ENCODE measurements at regions not wholly inside any gene's neighbourhood (a gene's known extent, or its start where the extent isn't known, plus 50 kb on each side); places are given as distances from the start of the nearest gene placed in this dataset.
"Not testable (repeated sequence)": the region's sequence is repeated elsewhere in the genome, so short reads cannot be mapped to it uniquely, and the experiment has no call there.

DNA sequence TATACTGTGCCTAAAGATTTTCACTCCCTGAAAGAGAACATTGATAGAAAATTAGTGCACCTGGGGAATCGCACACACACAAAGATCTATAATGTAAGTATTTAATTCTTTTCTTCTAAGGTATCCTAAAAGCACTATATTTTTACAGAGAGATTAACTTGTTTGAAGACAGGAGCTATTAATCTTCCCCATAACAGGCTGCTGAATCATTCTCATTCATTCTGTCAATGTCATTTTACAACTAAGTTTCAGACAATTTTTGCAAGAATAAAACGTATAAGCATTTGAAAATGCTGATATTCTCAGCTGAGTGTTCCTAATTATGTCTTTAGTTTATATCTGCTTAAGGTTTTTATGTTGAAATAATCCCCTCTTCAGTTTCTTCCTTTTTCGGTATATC lies 776.7 kb downstream of the NXPH1 start:
- no peak for DNase-seq (ENCODE audit: low read depth)

GRCh38 chr7:9217204-9217603 lies 783.8 kb downstream of the NXPH1 start:
- no peak for DNase-seq (ENCODE audit: low read depth)

DNA sequence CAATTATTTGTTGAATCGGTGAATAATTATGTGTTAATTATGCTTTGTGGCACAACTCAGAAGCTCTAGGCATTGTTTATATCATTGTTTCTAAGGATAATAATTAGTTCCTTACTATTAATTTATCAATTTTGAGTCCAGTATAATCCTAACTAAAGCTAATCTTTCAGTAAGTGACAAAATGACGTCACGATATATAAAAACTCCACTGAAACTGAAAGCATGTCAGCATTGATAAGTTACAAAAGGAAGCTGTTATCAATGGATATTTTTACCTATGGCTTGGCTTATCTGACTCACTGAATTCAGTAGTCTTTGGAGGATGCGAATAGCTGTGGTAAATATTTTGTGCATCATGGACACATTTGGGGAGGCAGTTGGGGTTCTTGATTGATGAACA lies 793.1 kb downstream of the NXPH1 start:
- DNase-seq (ENCODE audit: low read depth), result no peak

GRCh38 chr7:9231630-9232121 lies 798.3 kb downstream of the NXPH1 start:
- DNase-seq (ENCODE audit: low read depth), result no peak

- DNase-seq (ENCODE audit: low read depth), result no peak
Observed at GRCh38 chr7:9240001-9240400, 806.6 kb downstream of the NXPH1 start.

GRCh38 chr7:9241826-9242225 lies 808.4 kb downstream of the NXPH1 start:
- DNase-seq (ENCODE audit: low read depth), result no peak

GRCh38 chr7:9242636-9243035 lies 809.2 kb downstream of the NXPH1 start:
- no peak for DNase-seq (ENCODE audit: low read depth)

GRCh38 chr7:9250876-9251275 lies 817.5 kb downstream of the NXPH1 start:
- DNase-seq (ENCODE audit: low read depth), result no peak

- DNase-seq (ENCODE audit: low read depth), result no peak
Observed at GRCh38 chr7:9264395-9264794, 831.0 kb downstream of the NXPH1 start.

- no peak for DNase-seq (ENCODE audit: low read depth)
Observed at GRCh38 chr7:9280088-9280487, 846.7 kb downstream of the NXPH1 start.

DNA sequence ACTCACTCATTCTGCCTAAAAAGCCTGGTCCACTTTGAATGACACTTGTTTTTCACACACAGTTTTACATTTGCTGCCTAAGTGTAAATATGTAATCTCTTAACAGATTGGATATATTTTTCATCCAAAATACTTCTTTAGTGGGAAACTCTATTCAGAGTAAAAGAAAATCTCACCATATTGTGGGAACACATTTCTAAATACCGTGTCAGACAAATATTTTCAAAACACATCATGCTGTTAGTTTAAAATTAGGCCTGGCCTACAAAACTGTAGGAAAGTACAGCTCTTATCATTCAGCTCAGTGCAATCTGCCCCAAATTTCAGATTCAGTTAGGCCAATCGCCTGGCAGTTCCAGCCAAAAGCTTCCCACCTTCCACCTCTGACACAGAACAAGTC lies 849.8 kb downstream of the NXPH1 start:
- no peak for DNase-seq (ENCODE audit: low read depth)

GRCh38 chr7:9302436-9302835 lies 869.0 kb downstream of the NXPH1 start:
- DNase-seq (ENCODE audit: low read depth), result no peak

DNA sequence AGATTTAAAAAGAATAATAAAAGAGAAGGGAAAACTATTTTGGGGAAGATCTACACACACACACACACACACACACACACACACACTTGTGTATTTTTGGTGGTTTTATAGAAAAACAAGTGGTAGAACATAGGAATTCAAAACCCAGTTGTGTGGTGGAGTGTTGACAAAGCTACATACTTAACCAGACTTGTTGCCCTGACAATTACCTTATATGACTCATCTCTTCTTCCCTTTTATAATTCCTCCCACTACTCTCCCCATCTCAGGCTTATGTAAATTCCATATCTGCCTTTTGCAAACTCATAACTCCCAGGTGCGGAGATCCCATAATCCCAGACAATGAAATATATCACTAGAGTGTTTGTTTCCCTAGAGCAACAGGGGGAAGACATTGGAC lies 873.7 kb downstream of the NXPH1 start:
- DNase-seq (ENCODE audit: low read depth), result no peak

- no peak for DNase-seq (ENCODE audit: low read depth)
Observed at GRCh38 chr7:9324513-9324912, 891.1 kb downstream of the NXPH1 start.

GRCh38 chr7:9328296-9328695 lies 894.9 kb downstream of the NXPH1 start:
- no peak for DNase-seq (ENCODE audit: low read depth)

GRCh38 chr7:9349625-9350024 lies 916.2 kb downstream of the NXPH1 start:
- DNase-seq (ENCODE audit: low read depth), result no peak

DNA sequence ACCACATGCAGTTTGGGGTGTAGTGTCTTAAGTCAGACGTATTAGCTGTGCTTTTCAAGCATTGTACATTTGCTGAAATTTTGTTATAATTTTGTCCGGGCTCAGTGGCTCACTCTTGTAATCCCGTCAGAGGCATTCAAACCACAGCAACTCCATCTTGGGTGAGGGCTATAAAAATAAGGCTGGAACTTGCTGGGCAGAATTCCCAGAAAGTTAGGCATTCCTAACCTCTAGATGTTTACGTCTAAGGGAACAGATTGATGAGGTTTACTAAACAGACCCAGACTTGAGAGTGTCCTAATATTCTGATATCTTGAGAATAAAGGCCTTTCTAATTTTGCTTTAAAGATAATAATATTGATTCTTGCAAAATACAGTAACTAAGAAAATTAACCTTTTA lies 957.8 kb downstream of the NXPH1 start:
- DNase-seq (ENCODE audit: low read depth), result no peak

DNA sequence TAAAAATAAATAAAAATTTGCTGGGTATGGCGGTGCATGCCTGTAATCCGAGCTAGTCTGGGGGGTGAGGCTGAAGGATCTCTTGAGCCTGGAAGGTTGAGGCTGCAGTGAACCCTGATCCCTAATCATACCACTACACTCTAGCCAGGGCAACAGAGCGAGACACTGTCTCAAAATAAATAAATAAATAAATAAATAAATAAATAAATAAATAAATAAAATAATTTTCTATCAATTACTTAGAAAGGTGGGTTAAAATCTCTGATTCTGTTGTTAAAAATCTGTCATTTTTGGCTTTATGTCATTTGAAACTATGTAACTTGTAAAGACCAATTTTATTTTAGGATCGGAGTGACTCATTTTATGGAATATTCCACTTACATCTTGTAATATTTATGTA lies 958.6 kb downstream of the NXPH1 start:
- DNase-seq (ENCODE audit: low read depth), result no peak

DNA sequence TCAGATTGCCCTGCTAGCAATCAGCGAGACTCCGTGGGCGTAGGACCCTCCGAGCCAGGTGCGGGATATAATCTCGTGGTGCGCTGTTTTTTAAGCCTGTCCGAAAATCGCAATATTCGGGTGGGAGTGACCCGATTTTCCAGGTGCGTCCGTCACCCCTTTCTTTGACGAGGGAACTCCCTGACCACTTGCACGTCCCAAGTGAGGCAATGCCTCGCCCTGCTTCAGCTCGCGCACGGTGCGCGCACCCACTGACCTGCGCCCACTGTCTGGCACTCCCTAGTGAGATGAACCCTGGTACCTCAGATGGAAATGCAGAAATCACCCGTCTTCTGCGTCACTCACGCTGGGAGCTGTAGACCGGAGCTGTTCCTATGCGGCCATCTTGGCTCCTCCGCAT lies 971.0 kb downstream of the NXPH1 start:
- not testable (repeated sequence) for DNase-seq (ENCODE audit: low read depth)

DNA sequence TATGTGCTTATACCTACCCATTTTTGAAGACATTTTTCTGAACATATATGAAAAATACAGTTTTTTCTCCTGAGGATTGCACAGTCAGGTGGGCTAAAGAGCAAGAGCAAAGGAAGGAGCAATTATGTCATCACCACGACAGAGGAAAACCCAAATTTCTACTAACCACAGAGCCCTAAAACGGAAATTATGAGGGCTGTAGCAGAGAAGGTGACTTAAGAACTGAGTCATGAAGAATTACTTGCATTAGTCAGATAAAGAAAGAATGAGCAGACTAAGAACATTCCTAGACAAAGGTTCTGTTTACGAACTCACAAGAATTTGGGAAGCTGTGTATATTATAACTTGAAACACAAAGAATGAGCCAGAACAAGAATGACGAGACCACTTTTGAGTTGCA lies 974.4 kb downstream of the NXPH1 start:
- no peak for DNase-seq (ENCODE audit: low read depth)

DNA sequence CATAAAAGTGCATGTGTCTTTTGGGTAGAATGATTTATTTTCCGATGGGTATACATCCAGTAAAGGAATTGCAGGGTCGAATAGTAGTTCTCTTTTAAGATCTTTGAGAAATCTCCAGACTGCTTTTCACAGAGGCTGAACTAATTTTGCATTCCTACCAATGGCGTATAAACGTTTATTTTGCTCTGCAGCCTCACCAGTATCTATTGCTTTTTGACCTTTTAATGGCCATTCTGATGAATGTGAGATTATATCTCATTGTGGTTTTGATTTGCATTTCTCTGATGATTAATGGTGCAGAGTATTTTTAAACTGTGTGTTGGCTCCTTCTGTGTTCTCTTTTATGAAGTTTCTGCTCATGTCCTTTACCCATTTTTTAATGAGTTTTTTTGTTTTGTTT lies 1020.1 kb downstream of the NXPH1 start:
- no peak for DNase-seq (ENCODE audit: low read depth)

DNA sequence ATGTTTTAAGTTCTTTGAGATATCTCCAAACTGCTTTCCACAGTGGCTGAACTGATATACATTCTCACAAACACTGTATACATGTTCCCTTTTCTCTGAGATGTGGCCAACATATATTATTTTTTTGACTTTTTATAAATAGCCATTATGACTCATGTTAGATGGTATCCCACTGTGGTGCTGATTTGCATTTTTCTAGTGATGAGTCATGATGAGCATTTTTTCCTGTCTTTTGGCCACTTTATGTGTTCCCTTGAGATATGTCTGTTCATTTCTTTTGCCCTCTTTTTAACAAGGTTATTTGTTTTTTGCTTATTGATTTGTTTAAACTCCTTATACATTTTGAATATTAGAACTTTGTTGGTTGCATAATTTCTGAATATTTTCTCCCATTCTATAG lies 1055.1 kb downstream of the NXPH1 start:
- no peak for DNase-seq (ENCODE audit: low read depth)

GRCh38 chr7:9498303-9498702 lies 1064.9 kb downstream of the NXPH1 start:
- DNase-seq (ENCODE audit: low read depth), result no peak

DNA sequence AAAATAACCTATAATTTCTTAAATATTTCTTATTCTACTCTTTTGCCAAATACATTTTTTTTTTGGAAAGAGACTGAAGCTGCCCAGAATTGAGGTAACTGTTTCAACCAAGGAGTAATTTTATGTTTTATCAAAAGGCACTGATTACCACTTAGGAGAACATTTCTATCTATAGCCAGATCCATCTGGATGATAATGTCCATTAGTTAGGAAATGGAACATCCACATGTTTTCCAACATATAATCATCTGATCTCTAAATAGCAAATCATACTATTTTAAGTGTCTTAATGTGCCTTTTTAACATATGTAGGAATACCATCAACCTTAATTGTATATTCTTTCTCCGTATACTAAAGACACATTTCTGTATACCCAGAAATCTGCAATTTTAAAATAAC lies 1068.9 kb downstream of the NXPH1 start:
- DNase-seq (ENCODE audit: low read depth), result no peak

DNA sequence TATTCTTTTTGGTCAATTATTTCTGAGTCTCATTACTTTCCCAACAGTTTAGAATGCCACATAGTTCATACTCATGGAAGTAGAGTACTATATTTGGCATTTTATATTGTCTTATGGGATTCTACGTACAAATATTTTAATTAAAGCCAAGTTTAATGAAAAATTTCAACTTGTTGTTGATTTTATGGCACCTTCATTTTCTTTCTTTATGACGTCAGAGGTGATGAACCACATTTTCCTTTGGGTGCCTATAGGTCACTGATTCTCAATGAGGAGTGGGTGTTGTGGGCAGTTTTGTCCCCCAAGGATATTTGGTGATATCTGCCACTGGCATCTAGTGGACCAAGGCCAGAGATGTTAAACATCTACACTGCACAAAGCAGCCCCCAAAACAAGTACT lies 1071.3 kb downstream of the NXPH1 start:
- DNase-seq (ENCODE audit: low read depth), result no peak
